ENCODE measurements at regions not wholly inside any gene's neighbourhood (a gene's known extent, or its start where the extent isn't known, plus 50 kb on each side); places are given as distances from the start of the nearest gene placed in this dataset.
A peak's percentile ranks its signal among the peaks of the same experiment; 100 is the strongest.

DNA sequence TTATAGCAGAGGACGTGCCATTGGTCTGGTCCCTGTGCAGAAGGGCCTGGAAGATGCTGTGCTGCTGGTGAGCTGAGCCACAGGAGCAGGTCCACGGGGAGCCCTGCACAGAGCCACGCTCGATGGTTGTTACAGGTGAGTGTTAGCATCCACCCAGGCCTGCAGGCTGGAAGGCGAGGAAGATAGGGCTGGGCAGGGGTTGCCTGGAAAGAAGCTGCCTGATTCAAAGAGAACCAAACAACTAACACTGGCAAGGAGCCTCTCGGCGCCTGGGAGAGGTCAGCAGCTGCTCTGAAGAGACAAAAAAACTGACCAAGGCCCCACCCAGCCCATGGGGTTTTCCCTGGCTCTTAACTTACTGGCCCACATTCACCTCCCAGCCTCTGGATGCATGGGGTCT, 160.2 kb downstream of the MED10 start (continued):
- no peak for TF ChIP-seq ZNF532 (CRISPR knock-in tag; IDR thresholded peaks at IDR 0.05; ENCODE audit: borderline replicate concordance)
- TF ChIP-seq FOXK1 (CRISPR knock-in tag; IDR thresholded peaks at IDR 0.05) = no peak
- TF ChIP-seq ESRRA (CRISPR knock-in tag; IDR thresholded peaks at IDR 0.05; ENCODE audit: borderline replicate concordance) = no peak
- TF ChIP-seq SMAD3 (CRISPR knock-in tag; IDR thresholded peaks at IDR 0.05; ENCODE audit: borderline replicate concordance) = no peak
- TF ChIP-seq ERG (CRISPR knock-in tag; IDR thresholded peaks at IDR 0.05) = no peak

DNA sequence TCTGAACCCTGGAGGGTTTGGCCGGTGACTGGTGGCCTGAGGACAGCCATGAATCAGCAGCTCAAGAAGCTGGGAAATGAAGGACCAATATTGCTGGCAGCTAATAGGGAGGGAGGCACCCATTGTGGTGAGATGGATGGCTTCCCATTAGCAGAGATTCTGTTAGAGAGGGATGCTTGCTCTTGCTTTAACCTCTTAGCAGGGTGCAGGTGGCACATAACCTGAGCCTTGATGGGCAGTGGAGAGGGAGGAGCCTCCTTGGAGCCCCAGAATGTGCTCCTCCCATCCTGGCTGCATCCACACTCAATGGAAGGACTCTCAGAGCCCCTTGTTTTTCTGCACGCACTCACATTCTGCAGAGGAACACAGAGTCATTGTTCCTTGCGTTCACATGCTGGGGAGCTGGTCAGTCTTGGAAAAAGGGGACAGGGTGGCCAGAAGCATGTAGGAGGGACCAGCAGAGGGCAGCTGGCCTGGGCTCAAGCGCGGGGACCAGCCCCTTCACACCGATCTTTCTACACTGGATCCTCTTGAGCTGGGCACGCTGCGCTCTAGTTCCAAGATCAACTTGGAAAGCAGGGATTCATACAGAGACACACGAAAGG, 161.8 kb downstream of the MED10 start:
- Mint-ChIP-seq H3K27ac (no peak overlapping the region), H3K4me1 (no peaks in the 10 kb centered on the region), H3K9me3 (peaks cover 22% of the 10 kb centered on the region), H3K27me3 (ENCODE audit: low read depth) (peaks cover 3% of the 10 kb centered on the region; the same call in 1 of the 2 replicates), H3K36me3 (no peaks in the 10 kb centered on the region), H3K4me3 (no peak overlapping the region)
- no peak for DNase-seq (ENCODE audit: low spot score)
- peak; percentile 46; the same call in 1 of the 2 replicates for ATAC-seq
- ChIA-PET POLR2A (no interaction called here), CTCF (interaction anchor here (0.8 kb wide), 1 partner anchor 219 kb away, joined by 4 read pairs; no protein-coding TSS in a partner anchor)
- TF ChIP-seq TEAD4 (CRISPR knock-in tag; IDR thresholded peaks at IDR 0.05) (no peak), PRRX2 (CRISPR knock-in tag; IDR thresholded peaks at IDR 0.05) (no peak), RORB (CRISPR knock-in tag; IDR thresholded peaks at IDR 0.05) (no peak), HMGA2 (CRISPR knock-in tag; IDR thresholded peaks at IDR 0.05) (no peak), ZNF317 (CRISPR knock-in tag; IDR thresholded peaks at IDR 0.05; ENCODE audit: borderline replicate concordance, low read depth) (no peak), ZNF138 (CRISPR knock-in tag; conservative IDR thresholded peaks at IDR 0.05) (no peak), ZNF232 (CRISPR knock-in tag; IDR thresholded peaks at IDR 0.05) (no peak), SP1 (CRISPR knock-in tag; conservative IDR thresholded peaks at IDR 0.05) (no peak), TCF7 (CRISPR knock-in tag; IDR thresholded peaks at IDR 0.05; ENCODE audit: low read depth) (no peak)
- TF ChIP-seq, protein P1, sequence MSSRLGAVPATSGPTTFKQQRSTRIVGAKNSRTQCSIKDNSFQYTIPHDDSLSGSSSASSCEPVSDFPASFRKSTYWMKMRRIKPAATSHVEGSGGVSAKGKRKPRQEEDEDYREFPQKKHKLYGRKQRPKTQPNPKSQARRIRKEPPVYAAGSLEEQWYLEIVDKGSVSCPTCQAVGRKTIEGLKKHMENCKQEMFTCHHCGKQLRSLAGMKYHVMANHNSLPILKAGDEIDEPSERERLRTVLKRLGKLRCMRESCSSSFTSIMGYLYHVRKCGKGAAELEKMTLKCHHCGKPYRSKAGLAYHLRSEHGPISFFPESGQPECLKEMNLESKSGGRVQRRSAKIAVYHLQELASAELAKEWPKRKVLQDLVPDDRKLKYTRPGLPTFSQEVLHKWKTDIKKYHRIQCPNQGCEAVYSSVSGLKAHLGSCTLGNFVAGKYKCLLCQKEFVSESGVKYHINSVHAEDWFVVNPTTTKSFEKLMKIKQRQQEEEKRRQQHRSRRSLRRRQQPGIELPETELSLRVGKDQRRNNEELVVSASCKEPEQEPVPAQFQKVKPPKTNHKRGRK (CRISPR knock-in tag; IDR thresholded peaks at IDR 0.05; ENCODE audit: borderline replicate concordance) = no peak
- TF ChIP-seq, protein P2, sequence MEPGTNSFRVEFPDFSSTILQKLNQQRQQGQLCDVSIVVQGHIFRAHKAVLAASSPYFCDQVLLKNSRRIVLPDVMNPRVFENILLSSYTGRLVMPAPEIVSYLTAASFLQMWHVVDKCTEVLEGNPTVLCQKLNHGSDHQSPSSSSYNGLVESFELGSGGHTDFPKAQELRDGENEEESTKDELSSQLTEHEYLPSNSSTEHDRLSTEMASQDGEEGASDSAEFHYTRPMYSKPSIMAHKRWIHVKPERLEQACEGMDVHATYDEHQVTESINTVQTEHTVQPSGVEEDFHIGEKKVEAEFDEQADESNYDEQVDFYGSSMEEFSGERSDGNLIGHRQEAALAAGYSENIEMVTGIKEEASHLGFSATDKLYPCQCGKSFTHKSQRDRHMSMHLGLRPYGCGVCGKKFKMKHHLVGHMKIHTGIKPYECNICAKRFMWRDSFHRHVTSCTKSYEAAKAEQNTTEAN (CRISPR knock-in tag; IDR thresholded peaks at IDR 0.05) = no peak
- TF ChIP-seq, protein P3, sequence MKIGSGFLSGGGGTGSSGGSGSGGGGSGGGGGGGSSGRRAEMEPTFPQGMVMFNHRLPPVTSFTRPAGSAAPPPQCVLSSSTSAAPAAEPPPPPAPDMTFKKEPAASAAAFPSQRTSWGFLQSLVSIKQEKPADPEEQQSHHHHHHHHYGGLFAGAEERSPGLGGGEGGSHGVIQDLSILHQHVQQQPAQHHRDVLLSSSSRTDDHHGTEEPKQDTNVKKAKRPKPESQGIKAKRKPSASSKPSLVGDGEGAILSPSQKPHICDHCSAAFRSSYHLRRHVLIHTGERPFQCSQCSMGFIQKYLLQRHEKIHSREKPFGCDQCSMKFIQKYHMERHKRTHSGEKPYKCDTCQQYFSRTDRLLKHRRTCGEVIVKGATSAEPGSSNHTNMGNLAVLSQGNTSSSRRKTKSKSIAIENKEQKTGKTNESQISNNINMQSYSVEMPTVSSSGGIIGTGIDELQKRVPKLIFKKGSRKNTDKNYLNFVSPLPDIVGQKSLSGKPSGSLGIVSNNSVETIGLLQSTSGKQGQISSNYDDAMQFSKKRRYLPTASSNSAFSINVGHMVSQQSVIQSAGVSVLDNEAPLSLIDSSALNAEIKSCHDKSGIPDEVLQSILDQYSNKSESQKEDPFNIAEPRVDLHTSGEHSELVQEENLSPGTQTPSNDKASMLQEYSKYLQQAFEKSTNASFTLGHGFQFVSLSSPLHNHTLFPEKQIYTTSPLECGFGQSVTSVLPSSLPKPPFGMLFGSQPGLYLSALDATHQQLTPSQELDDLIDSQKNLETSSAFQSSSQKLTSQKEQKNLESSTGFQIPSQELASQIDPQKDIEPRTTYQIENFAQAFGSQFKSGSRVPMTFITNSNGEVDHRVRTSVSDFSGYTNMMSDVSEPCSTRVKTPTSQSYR (CRISPR knock-in tag; IDR thresholded peaks at IDR 0.05) = no peak
- TF ChIP-seq, protein P4, sequence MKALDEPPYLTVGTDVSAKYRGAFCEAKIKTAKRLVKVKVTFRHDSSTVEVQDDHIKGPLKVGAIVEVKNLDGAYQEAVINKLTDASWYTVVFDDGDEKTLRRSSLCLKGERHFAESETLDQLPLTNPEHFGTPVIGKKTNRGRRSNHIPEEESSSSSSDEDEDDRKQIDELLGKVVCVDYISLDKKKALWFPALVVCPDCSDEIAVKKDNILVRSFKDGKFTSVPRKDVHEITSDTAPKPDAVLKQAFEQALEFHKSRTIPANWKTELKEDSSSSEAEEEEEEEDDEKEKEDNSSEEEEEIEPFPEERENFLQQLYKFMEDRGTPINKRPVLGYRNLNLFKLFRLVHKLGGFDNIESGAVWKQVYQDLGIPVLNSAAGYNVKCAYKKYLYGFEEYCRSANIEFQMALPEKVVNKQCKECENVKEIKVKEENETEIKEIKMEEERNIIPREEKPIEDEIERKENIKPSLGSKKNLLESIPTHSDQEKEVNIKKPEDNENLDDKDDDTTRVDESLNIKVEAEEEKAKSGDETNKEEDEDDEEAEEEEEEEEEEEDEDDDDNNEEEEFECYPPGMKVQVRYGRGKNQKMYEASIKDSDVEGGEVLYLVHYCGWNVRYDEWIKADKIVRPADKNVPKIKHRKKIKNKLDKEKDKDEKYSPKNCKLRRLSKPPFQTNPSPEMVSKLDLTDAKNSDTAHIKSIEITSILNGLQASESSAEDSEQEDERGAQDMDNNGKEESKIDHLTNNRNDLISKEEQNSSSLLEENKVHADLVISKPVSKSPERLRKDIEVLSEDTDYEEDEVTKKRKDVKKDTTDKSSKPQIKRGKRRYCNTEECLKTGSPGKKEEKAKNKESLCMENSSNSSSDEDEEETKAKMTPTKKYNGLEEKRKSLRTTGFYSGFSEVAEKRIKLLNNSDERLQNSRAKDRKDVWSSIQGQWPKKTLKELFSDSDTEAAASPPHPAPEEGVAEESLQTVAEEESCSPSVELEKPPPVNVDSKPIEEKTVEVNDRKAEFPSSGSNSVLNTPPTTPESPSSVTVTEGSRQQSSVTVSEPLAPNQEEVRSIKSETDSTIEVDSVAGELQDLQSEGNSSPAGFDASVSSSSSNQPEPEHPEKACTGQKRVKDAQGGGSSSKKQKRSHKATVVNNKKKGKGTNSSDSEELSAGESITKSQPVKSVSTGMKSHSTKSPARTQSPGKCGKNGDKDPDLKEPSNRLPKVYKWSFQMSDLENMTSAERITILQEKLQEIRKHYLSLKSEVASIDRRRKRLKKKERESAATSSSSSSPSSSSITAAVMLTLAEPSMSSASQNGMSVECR (CRISPR knock-in tag; IDR thresholded peaks at IDR 0.05; ENCODE audit: borderline replicate concordance) = no peak
- TF ChIP-seq, protein P5, sequence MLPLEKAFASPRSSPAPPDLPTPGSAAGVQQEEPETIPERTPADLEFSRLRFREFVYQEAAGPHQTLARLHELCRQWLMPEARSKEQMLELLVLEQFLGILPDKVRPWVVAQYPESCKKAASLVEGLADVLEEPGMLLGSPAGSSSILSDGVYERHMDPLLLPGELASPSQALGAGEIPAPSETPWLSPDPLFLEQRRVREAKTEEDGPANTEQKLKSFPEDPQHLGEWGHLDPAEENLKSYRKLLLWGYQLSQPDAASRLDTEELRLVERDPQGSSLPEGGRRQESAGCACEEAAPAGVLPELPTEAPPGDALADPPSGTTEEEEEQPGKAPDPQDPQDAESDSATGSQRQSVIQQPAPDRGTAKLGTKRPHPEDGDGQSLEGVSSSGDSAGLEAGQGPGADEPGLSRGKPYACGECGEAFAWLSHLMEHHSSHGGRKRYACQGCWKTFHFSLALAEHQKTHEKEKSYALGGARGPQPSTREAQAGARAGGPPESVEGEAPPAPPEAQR (CRISPR knock-in tag; IDR thresholded peaks at IDR 0.05) = no peak
